ENCODE measurements at regions not wholly inside any gene's neighbourhood (a gene's known extent, or its start where the extent isn't known, plus 50 kb on each side); places are given as distances from the start of the nearest gene placed in this dataset.
"Not testable (repeated sequence)": the region's sequence is repeated elsewhere in the genome, so short reads cannot be mapped to it uniquely, and the experiment has no call there.

GRCh38 chr9:67708109-67708508 lies 150.6 kb upstream of the ANKRD20A1 start:
- DNase-seq, result peak in 1 of 5 donors; percentile 29
- not testable (repeated sequence) for FAIRE-seq

GRCh38 chr9:67711429-67711828 lies 147.3 kb upstream of the ANKRD20A1 start:
- peak in 1 of 5 donors; percentile 31 for DNase-seq
- H3K27me3 ChIP-seq (ENCODE audit: control insufficient read depth, insufficient read depth, low read length); H3K27ac ChIP-seq (ENCODE audit: low read depth in 2 of 2, low read length in 2 of 2); FAIRE-seq; H3K4me3 ChIP-seq (ENCODE audit: low read length in 3 of 3); H3K4me1 ChIP-seq (ENCODE audit: control insufficient read depth in 2 of 3, insufficient read depth in 2 of 3, low read depth in 1 of 3, low read length in 3 of 3); intact Hi-C loops (cut with DNase I); H3K9ac ChIP-seq (ENCODE audit: low read length in 3 of 3); H3K9me3 ChIP-seq (ENCODE audit: control insufficient read depth in 2 of 3, insufficient read depth in 1 of 3, low read length in 3 of 3); H3K36me3 ChIP-seq (ENCODE audit: control insufficient read depth in 2 of 3, insufficient read depth in 3 of 3, low read length in 3 of 3): not testable (repeated sequence)

More at GRCh38 chr9:67708109-67708508, 150.6 kb upstream of the ANKRD20A1 start:
- H3K4me3 ChIP-seq (ENCODE audit: low read length in 3 of 3); H3K9me3 ChIP-seq (ENCODE audit: control insufficient read depth in 2 of 3, insufficient read depth in 1 of 3, low read length in 3 of 3); H3K27ac ChIP-seq (ENCODE audit: low read depth in 2 of 2, low read length in 2 of 2); H3K36me3 ChIP-seq (ENCODE audit: control insufficient read depth in 2 of 3, insufficient read depth in 3 of 3, low read length in 3 of 3); intact Hi-C loops (cut with DNase I); H3K4me1 ChIP-seq (ENCODE audit: control insufficient read depth in 2 of 3, insufficient read depth in 2 of 3, low read depth in 1 of 3, low read length in 3 of 3); H3K9ac ChIP-seq (ENCODE audit: low read length in 3 of 3); H3K27me3 ChIP-seq (ENCODE audit: control insufficient read depth, insufficient read depth, low read length): not testable (repeated sequence)

DNA sequence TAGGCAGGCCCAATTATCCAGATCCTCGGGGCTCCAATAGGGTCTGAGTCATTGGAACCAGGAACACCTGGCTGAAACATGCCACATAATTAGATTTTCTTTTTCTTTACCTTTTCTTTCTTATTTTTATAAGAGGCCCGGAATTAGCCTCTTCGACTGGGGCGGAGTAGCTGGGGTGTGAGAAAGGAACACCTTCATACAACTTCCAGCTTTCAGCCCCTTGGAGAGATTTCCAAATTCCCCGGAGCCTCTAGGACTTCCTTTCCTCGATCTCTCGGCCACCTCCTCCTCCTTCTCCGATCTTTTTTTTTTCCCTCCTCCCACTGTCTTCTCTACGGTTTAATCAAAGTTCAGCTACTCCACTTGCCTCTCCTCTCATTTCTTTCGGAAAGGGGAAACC lies 146.8 kb upstream of the ANKRD20A1 start:
- FAIRE-seq; H3K27me3 ChIP-seq (ENCODE audit: control insufficient read depth, insufficient read depth, low read length); H3K4me3 ChIP-seq (ENCODE audit: low read length in 3 of 3); H3K9me3 ChIP-seq (ENCODE audit: control insufficient read depth in 2 of 3, insufficient read depth in 1 of 3, low read length in 3 of 3); H3K9ac ChIP-seq (ENCODE audit: low read length in 3 of 3); H3K36me3 ChIP-seq (ENCODE audit: control insufficient read depth in 2 of 3, insufficient read depth in 3 of 3, low read length in 3 of 3); intact Hi-C loops (cut with DNase I); H3K4me1 ChIP-seq (ENCODE audit: control insufficient read depth in 2 of 3, insufficient read depth in 2 of 3, low read depth in 1 of 3, low read length in 3 of 3); H3K27ac ChIP-seq (ENCODE audit: low read depth in 2 of 2, low read length in 2 of 2): not testable (repeated sequence)
- peak in 3 of 5 donors; percentile 10 to 49 (median 46) for DNase-seq

DNA sequence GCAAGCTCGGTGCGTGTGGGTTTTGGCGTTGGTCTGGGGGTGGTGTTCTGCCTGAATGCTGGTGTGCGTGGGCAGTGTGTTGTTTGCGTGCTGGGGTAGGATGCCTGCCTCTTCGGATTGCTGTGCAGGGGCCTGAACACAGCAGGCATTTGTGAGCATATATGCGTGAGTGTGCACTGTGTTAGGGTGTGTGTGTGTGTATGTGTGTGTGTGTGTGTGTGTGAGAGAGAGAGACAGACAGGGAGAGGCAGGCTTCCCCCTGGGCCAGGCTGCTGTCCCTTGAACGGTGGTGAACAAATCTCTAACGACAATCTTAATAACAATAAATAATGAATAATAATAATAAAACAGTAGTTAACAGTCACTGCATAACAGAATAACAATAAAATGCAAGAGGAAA lies 145.8 kb upstream of the ANKRD20A1 start:
- H3K4me1 ChIP-seq (ENCODE audit: control insufficient read depth in 2 of 3, insufficient read depth in 2 of 3, low read depth in 1 of 3, low read length in 3 of 3); DNase-seq; H3K36me3 ChIP-seq (ENCODE audit: control insufficient read depth in 2 of 3, insufficient read depth in 3 of 3, low read length in 3 of 3); H3K27me3 ChIP-seq (ENCODE audit: control insufficient read depth, insufficient read depth, low read length); FAIRE-seq; H3K4me3 ChIP-seq (ENCODE audit: low read length in 3 of 3); H3K9ac ChIP-seq (ENCODE audit: low read length in 3 of 3); H3K27ac ChIP-seq (ENCODE audit: low read depth in 2 of 2, low read length in 2 of 2); intact Hi-C loops (cut with DNase I); H3K9me3 ChIP-seq (ENCODE audit: control insufficient read depth in 2 of 3, insufficient read depth in 1 of 3, low read length in 3 of 3): not testable (repeated sequence)

- H3K27me3 ChIP-seq (ENCODE audit: control insufficient read depth, insufficient read depth, low read length); H3K4me1 ChIP-seq (ENCODE audit: control insufficient read depth in 2 of 3, insufficient read depth in 2 of 3, low read depth in 1 of 3, low read length in 3 of 3); H3K27ac ChIP-seq (ENCODE audit: low read depth in 2 of 2, low read length in 2 of 2); H3K9ac ChIP-seq (ENCODE audit: low read length in 3 of 3); H3K9me3 ChIP-seq (ENCODE audit: control insufficient read depth in 2 of 3, insufficient read depth in 1 of 3, low read length in 3 of 3); intact Hi-C loops (cut with DNase I); FAIRE-seq; H3K36me3 ChIP-seq (ENCODE audit: control insufficient read depth in 2 of 3, insufficient read depth in 3 of 3, low read length in 3 of 3): not testable (repeated sequence)
- H3K4me3 ChIP-seq (ENCODE audit: low read length in 3 of 3), result peak overlapping the region in 1 of 3 donors; percentile 39
- peak in 1 of 5 donors; percentile 92 for DNase-seq
These were observed 140.8 kb upstream of the ANKRD20A1 start for GRCh38 chr9:67717830-67718388.

DNA sequence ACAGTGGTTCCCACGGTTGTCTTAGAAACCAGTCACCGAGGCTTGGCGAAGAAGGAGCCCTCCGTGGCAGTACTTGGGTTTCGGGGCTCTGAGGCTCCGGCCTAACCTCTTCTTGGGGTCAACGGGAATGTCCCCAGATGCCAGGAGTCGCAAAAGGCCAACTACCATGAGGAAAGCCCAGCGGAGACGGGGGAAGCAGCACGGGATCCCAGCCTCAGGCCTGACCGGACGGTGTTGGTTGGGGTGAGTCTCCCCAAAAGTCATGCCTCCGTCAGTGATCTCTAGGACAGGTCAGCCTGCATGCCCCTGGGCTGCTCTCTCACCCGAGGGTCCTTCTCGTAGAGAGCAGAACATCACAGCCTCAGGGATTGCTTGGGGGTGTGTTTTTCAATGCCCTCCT lies 138.2 kb upstream of the ANKRD20A1 start:
- intact Hi-C loops (cut with DNase I); H3K4me1 ChIP-seq (ENCODE audit: control insufficient read depth in 2 of 3, insufficient read depth in 2 of 3, low read depth in 1 of 3, low read length in 3 of 3); H3K9ac ChIP-seq (ENCODE audit: low read length in 3 of 3); H3K36me3 ChIP-seq (ENCODE audit: control insufficient read depth in 2 of 3, insufficient read depth in 3 of 3, low read length in 3 of 3); H3K4me3 ChIP-seq (ENCODE audit: low read length in 3 of 3); H3K27me3 ChIP-seq (ENCODE audit: control insufficient read depth, insufficient read depth, low read length); H3K9me3 ChIP-seq (ENCODE audit: control insufficient read depth in 2 of 3, insufficient read depth in 1 of 3, low read length in 3 of 3); H3K27ac ChIP-seq (ENCODE audit: low read depth in 2 of 2, low read length in 2 of 2); FAIRE-seq: not testable (repeated sequence)
- peak in 1 of 5 donors; percentile 69 for DNase-seq

DNA sequence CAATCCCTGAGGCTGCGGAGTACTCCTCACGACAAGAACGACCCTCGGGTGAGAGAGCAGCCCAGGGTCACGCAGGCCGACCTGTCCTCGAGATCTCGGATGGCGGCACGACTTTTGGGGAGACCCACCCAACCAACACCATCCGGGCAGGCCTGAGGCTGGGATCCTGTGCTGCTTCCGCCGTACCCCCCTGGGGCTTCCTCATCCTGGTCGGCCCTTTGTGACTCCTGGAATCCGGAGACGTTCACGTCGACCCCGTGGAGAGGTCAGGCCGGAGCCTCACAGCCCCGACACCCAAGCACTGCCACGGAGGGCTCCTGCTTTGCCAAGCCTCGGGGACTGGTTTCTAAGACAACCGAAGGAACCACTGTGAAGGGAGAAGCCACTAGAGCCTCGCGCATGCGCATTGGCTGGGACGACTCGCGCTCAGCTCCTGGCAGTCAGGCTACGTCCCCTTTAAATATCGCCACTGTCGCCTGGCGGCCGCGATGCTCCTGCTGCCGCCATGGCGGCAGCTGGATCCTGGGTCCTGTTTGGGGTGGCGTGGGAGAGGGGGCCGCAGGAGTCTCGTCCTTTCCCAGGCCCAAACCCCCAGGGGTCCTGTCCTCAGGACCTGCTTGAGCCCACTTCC lies 136.2 kb upstream of the ANKRD20A1 start:
- H3K27me3 ChIP-seq (ENCODE audit: control insufficient read depth, insufficient read depth, low read length); intact Hi-C loops (cut with DNase I); H3K4me1 ChIP-seq (ENCODE audit: control insufficient read depth in 2 of 3, insufficient read depth in 2 of 3, low read depth in 1 of 3, low read length in 3 of 3); H3K9ac ChIP-seq (ENCODE audit: low read length in 3 of 3); H3K4me3 ChIP-seq (ENCODE audit: low read length in 3 of 3); FAIRE-seq; DNase-seq; H3K9me3 ChIP-seq (ENCODE audit: control insufficient read depth in 2 of 3, insufficient read depth in 1 of 3, low read length in 3 of 3); H3K27ac ChIP-seq (ENCODE audit: low read depth in 2 of 2, low read length in 2 of 2); H3K36me3 ChIP-seq (ENCODE audit: control insufficient read depth in 2 of 3, insufficient read depth in 3 of 3, low read length in 3 of 3): not testable (repeated sequence)

- peak in 1 of 5 donors; percentile 50 for DNase-seq
- H3K9me3 ChIP-seq (ENCODE audit: control insufficient read depth in 2 of 3, insufficient read depth in 1 of 3, low read length in 3 of 3); intact Hi-C loops (cut with DNase I); H3K27ac ChIP-seq (ENCODE audit: low read depth in 2 of 2, low read length in 2 of 2); H3K27me3 ChIP-seq (ENCODE audit: control insufficient read depth, insufficient read depth, low read length); H3K9ac ChIP-seq (ENCODE audit: low read length in 3 of 3); H3K4me3 ChIP-seq (ENCODE audit: low read length in 3 of 3); H3K36me3 ChIP-seq (ENCODE audit: control insufficient read depth in 2 of 3, insufficient read depth in 3 of 3, low read length in 3 of 3); FAIRE-seq; H3K4me1 ChIP-seq (ENCODE audit: control insufficient read depth in 2 of 3, insufficient read depth in 2 of 3, low read depth in 1 of 3, low read length in 3 of 3): not testable (repeated sequence)
These were observed 135.5 kb upstream of the ANKRD20A1 start for GRCh38 chr9:67723185-67723584.

All from kidney (tissue), 10 donors.